Left lung (tissue), 4 donors: ENCODE measurements at regions not wholly inside any gene's neighbourhood (a gene's known extent, or its start where the extent isn't known, plus 50 kb on each side); places are given as distances from the start of the nearest gene placed in this dataset.
A peak's percentile ranks its signal among the peaks of the same experiment; 100 is the strongest.

Source experiments
- ATAC-seq: fragments of 200-7000 bp; cut with Tn5 transposase; one replicate; pipeline ENCODE4 v1.9.1; 2020; ENCODE audit warnings: moderate library complexity
- DNase-seq, 4 donors: peaks; one replicate each; pipeline ENCODE4 v3.0.0-alpha.2; 2013 to 2020
- H3K27ac ChIP-seq, 2 donors: fragments of 200-600 bp; sonication (generic) in 1 of 2; one replicate each; pipeline versions ENCODE4 v1.5.0 to v1.8.0; 2020 to 2021
- H3K27me3 ChIP-seq, 2 donors: fragments of 200-600 bp; sonication (generic) in 1 of 2; one replicate each; pipeline versions ENCODE4 v1.5.0 to v1.8.0; 2020 to 2021
- H3K36me3 ChIP-seq, 2 donors: fragments of 200-600 bp; sonication (generic) in 1 of 2; one replicate each; pipeline versions ENCODE4 v1.5.0 to v1.8.0; 2020 to 2021
- H3K4me1 ChIP-seq, 2 donors: fragments of 200-600 bp; one replicate each; pipeline ENCODE4 v1.8.0; 2021
- H3K4me3 ChIP-seq, 2 donors: fragments of 200-600 bp; sonication (generic) in 1 of 2; one replicate each; pipeline versions ENCODE4 v1.5.0 to v1.8.0; 2020 to 2021; ENCODE audit warnings: mild to moderate bottlenecking in 1 of 2
- H3K9me3 ChIP-seq, 2 donors: fragments of 200-600 bp; sonication (generic) in 1 of 2; one replicate each; pipeline versions ENCODE4 v1.5.0 to v1.8.0; 2020 to 2021
- CTCF ChIP-seq, 2 donors: fragments of 200-600 bp; sonication (generic) in 1 of 2; IDR thresholded peaks; one replicate each; pipeline versions ENCODE4 v1.5.0 to v1.8.0; 2021; ENCODE audit warnings: antibody characterized with exemption in 2 of 2
- intact Hi-C, 2 donors: fragments of 100-400 bp; cut with DNase I; formaldehyde crosslinking; loops; one replicate each; pipeline versions ENCODE4 v1.11.2 to v1.14.2; 2022
- donor health status: DM: no; HTN: yes; CAD: no.
- donor health status: DM: no; HTN: no; CAD: no.

GRCh38 chrX:14420841-14421240, 108.5 kb upstream of the GLRA2 start:
- Histone ChIP-seq H3K27ac (no peak overlapping the region), H3K4me3 (no peak overlapping the region), H3K27me3 (no peaks in the 10 kb centered on the region), H3K36me3 (no peaks in the 10 kb centered on the region), H3K4me1 (no peaks in the 10 kb centered on the region), H3K9me3 (no peaks in the 10 kb centered on the region)
- peak in 2 of 4 donors; percentile 18 to 41 for DNase-seq
- intact Hi-C loops: no loop called here
- ATAC-seq: no peak
- no peak for TF ChIP-seq CTCF (IDR thresholded peaks at IDR 0.05)

- Histone ChIP-seq H3K4me3 (no peak overlapping the region), H3K9me3 (no peaks in the 10 kb centered on the region), H3K27ac (no peak overlapping the region), H3K4me1 (no peaks in the 10 kb centered on the region), H3K27me3 (no peaks in the 10 kb centered on the region), H3K36me3 (no peaks in the 10 kb centered on the region)
- no peak for TF ChIP-seq CTCF (IDR thresholded peaks at IDR 0.05)
- intact Hi-C loops: no loop called here
- no peak for DNase-seq
- no peak for ATAC-seq
Measured at GRCh38 chrX:14412686-14413085, 116.7 kb upstream of the GLRA2 start.

GRCh38 chrX:14411326-14411725, 118.0 kb upstream of the GLRA2 start:
- Histone ChIP-seq H3K36me3 (no peaks in the 10 kb centered on the region), H3K27ac (no peak overlapping the region), H3K4me3 (no peak overlapping the region), H3K4me1 (no peaks in the 10 kb centered on the region), H3K9me3 (no peaks in the 10 kb centered on the region), H3K27me3 (no peaks in the 10 kb centered on the region)
- intact Hi-C loops: no loop called here
- DNase-seq (peak in 2 of 4 donors; percentile 41 to 64), ATAC-seq (no peak)
- no peak for TF ChIP-seq CTCF (IDR thresholded peaks at IDR 0.05)

- H3K4me1 ChIP-seq: no peaks in the 10 kb centered on the region
- DNase-seq (no peak), ATAC-seq (no peak)
- H3K9me3 ChIP-seq: no peaks in the 10 kb centered on the region
- TF ChIP-seq CTCF (IDR thresholded peaks at IDR 0.05): no peak
- H3K4me3 ChIP-seq: no peak overlapping the region
- intact Hi-C loops: no loop called here
- H3K36me3 ChIP-seq: no peaks in the 10 kb centered on the region
- no peaks in the 10 kb centered on the region for H3K27me3 ChIP-seq
- no peak overlapping the region for H3K27ac ChIP-seq
Measured at GRCh38 chrX:14409341-14409740, 120.0 kb upstream of the GLRA2 start.

- TF ChIP-seq CTCF (IDR thresholded peaks at IDR 0.05): no peak
- no peaks in the 10 kb centered on the region for H3K27me3 ChIP-seq
- no peak for ATAC-seq
- intact Hi-C loops: no loop called here
- H3K27ac ChIP-seq: no peak overlapping the region
- H3K9me3 ChIP-seq: no peaks in the 10 kb centered on the region
- H3K36me3 ChIP-seq: no peaks in the 10 kb centered on the region
- no peaks in the 10 kb centered on the region for H3K4me1 ChIP-seq
- H3K4me3 ChIP-seq: no peak overlapping the region
- no peak for DNase-seq
Measured at GRCh38 chrX:14406225-14406624, 123.1 kb upstream of the GLRA2 start.
